Gastrocnemius medialis (tissue), 4 donors: ENCODE measurements at regions not wholly inside any gene's neighbourhood (a gene's known extent, or its start where the extent isn't known, plus 50 kb on each side); places are given as distances from the start of the nearest gene placed in this dataset.

Experiments used
- CTCF ChIP-seq, 5 experiments: fragments of 450-650 bp in 3 of 5; fragments of 200-600 bp in 2 of 5; sonication (generic) in 2 of 5; IDR thresholded peaks in 4 of 5; conservative IDR thresholded peaks in 1 of 5; 1 replicate in 4 of 5; 2 replicates in 1 of 5; pipeline ENCODE4 v1.5.1; 2016 to 2019; ENCODE audit warnings: antibody characterized with exemption in 5 of 5, mild to moderate bottlenecking in 3 of 5, moderate library complexity in 3 of 5
- POLR2A ChIP-seq, 2 donors: fragments of 450-650 bp; IDR thresholded peaks; one replicate each; pipeline ENCODE4 v1.6.1; 2017; ENCODE audit warnings: antibody characterized with exemption in 2 of 2, mild to moderate bottlenecking in 2 of 2, moderate library complexity in 2 of 2

GRCh38 chrX:25130619-25131018, 114.9 kb upstream of the ARX start:
- TF ChIP-seq CTCF (IDR thresholded peaks at IDR 0.05 in 4 of 5, conservative IDR thresholded peaks at IDR 0.05 in 1 of 5) (no peak), POLR2A (IDR thresholded peaks at IDR 0.05) (no peak)
